GM12865 (cell line): ENCODE measurements at regions not wholly inside any gene's neighbourhood (a gene's known extent, or its start where the extent isn't known, plus 50 kb on each side); places are given as distances from the start of the nearest gene placed in this dataset.

Source experiments
- DNase-seq: peaks from one replicate; pipeline ENCODE4 v3.0.0; 2010; ENCODE audit warnings: low read depth
- H3K4me3 ChIP-seq: 2 replicates; pipeline ENCODE4 v1.5.1; 2011; ENCODE audit warnings: mild to moderate bottlenecking, low read depth, low read length, control low read depth
- CTCF ChIP-seq: IDR thresholded peaks from 2 replicates; pipeline ENCODE4 v1.5.1; 2011; ENCODE audit warnings: low read length, control low read depth, low read depth, inconsistent platforms; ENCODE audit not compliant: insufficient read depth; ENCODE audit errors: missing control alignments

GRCh38 chr5:133819977-133820471, 148.4 kb downstream of the C5orf15 start:
- no peak for DNase-seq
- no peak for TF ChIP-seq CTCF
- H3K4me3 ChIP-seq = no peak overlapping the region

GRCh38 chr5:133818869-133819600, 149.4 kb downstream of the C5orf15 start:
- no peak for TF ChIP-seq CTCF
- no peak overlapping the region for H3K4me3 ChIP-seq
- DNase-seq = no peak

GRCh38 chr5:133818031-133818431, 150.4 kb downstream of the C5orf15 start:
- DNase-seq = no peak
- TF ChIP-seq CTCF = no peak
- H3K4me3 ChIP-seq = no peak overlapping the region

- DNase-seq = no peak
- H3K4me3 ChIP-seq = no peak overlapping the region
- TF ChIP-seq CTCF = no peak
Measured at GRCh38 chr5:133817456-133817855, 151.0 kb downstream of the C5orf15 start.

- no peak for DNase-seq
- no peak for TF ChIP-seq CTCF
- H3K4me3 ChIP-seq = no peak overlapping the region
Measured at GRCh38 chr5:133816791-133817190, 151.6 kb downstream of the C5orf15 start.

GRCh38 chr5:133814152-133814551, 154.3 kb downstream of the C5orf15 start:
- TF ChIP-seq CTCF = no peak
- DNase-seq = no peak

GRCh38 chr5:133811168-133811567, 157.3 kb downstream of the C5orf15 start:
- no peak for DNase-seq
- no peak for TF ChIP-seq CTCF
- H3K4me3 ChIP-seq = no peak overlapping the region

More at GRCh38 chr5:133814152-133814551, 154.3 kb downstream of the C5orf15 start:
- no peak overlapping the region for H3K4me3 ChIP-seq
